Cerebellar nuclear complex (tissue), 1 donor: ENCODE measurements at regions not wholly inside any gene's neighbourhood (a gene's known extent, or its start where the extent isn't known, plus 50 kb on each side); places are given as distances from the start of the nearest gene placed in this dataset.
"Not testable (repeated sequence)": the region's sequence is repeated elsewhere in the genome, so short reads cannot be mapped to it uniquely, and the experiment has no call there.

Experiments used
- DNase-seq, 2 experiments: peaks; one replicate each; lab custom pipeline; 2025; lab: John Stamatoyannopoulos, UW

DNA sequence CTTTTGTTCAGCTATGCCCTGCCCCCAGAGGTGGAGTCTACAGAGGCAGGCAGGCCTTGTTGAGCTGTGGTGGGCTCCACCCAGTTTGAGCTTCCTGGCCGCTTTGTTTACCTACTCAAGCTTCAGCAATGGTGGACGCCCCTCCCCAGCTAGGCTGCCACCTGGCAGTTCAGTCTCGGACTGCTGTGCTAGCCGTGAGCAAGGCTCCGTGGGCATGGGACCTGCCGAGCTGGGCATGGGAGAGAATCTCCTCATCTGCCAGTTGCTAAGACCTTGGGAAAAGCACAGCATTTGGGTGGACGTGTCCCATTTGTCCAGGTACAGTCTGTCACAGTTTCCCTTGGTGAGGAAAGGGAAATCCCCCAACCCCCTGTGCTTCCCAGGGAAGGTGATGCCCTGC is 270.0 kb upstream of the TCERG1L start:
- not testable (repeated sequence) for DNase-seq

GRCh38 chr10:131584287-131584686 is 272.8 kb upstream of the TCERG1L start:
- DNase-seq = no peak

- DNase-seq = no peak
Observed at GRCh38 chr10:131585761-131586160, 274.2 kb upstream of the TCERG1L start.

- no peak for DNase-seq
Observed at GRCh38 chr10:131586958-131587357, 275.4 kb upstream of the TCERG1L start.

GRCh38 chr10:131587976-131588680 is 276.6 kb upstream of the TCERG1L start:
- no peak for DNase-seq

- DNase-seq = no peak
Observed at GRCh38 chr10:131588704-131589220, 277.2 kb upstream of the TCERG1L start.

GRCh38 chr10:131590567-131590966 is 279.0 kb upstream of the TCERG1L start:
- no peak for DNase-seq

DNA sequence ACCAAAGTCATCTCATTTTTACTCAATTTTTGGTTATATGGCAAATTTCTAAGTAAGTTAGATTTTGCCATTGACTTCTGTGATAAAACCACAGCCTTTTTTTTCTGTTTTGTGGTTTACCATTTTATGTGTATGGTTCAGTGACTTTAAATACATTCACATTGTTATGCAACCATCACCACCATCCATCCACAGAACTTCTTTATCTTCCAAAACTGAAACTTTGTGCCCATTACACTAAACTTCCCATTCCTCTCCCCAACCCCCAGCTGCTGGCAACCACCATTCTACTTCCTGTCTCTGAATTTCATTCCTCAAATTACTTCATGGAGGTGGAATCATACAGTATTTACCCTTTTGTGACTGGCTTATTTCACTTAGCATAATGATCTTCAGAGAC is 280.4 kb upstream of the TCERG1L start:
- no peak for DNase-seq

GRCh38 chr10:131609176-131609575 is 291.6 kb upstream of the PPP2R2D start:
- no peak for DNase-seq

DNA sequence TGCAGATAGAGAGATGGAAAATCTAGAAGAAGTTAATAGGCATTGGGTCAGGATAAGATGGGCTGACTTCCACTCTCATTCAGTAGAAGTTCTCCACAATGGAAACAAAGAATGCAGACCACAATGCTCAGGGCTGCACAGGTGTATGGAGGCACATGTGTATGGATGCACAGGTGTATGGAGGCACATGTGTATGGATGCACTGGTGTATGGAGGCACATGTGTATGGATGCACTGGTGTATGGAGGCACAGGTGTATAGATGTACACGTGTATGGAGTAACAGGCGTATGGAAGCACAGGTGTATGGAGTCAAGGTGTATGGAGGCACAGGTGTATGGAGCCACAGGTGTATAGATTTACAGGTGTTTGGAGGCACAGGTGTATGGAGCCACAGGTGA is 285.7 kb upstream of the PPP2R2D start:
- DNase-seq = no peak

DNA sequence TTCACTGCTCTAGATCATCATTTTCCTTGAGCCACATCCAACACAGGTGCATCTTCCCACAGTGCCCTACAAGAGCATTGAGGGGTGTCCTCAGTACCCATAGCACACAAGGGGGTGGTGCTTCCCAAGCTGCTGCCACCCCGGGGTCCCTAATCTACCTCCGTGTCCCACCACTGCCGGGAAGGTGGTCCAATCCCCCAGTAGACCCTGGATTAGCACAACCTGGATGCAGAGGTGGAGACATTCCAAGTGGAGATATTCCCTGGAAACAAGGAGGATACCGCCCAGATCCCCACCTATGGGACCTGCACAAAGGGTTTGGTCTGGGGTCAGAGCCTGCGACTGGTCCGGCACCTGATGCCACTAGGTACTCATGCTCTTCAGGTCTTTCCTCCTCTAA is 284.8 kb upstream of the PPP2R2D start:
- no peak for DNase-seq

GRCh38 chr10:131617113-131617858 is 283.5 kb upstream of the PPP2R2D start:
- DNase-seq = no peak

DNA sequence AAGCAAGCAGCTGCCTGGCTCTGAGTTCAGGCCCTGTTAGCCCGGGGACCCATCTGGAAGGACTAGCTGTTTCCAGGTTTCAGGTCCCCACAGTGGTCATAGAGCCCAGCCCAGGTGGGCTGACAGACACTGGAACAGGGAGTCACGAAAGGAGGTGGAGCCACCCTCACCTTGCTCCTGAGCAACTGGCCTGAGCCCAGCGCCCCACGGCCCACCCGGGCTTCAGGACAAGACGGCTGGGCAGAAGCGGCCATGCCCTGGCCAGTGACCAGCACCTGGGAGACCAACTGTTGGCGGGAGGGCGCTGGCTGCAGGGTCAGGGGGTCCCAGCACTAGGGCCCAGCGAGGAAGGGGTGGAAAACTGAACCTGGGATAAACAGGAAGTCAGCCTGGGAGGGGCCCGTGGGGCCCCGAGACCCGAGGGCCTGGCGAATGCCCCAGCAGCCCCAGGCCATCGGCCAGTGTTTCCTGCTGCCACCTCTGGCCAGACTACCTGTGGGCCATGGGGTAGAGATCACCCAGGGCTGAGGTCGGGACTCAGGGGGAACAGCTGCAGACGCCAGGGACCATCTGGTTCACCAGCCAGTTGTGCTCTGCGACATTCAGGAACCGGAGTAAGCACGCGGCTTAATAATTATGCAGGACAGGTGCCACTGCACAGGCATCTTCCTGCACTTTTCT is 282.1 kb upstream of the PPP2R2D start:
- no peak for DNase-seq

- DNase-seq = no peak
Observed at GRCh38 chr10:131620314-131620713, 280.5 kb upstream of the PPP2R2D start.

DNA sequence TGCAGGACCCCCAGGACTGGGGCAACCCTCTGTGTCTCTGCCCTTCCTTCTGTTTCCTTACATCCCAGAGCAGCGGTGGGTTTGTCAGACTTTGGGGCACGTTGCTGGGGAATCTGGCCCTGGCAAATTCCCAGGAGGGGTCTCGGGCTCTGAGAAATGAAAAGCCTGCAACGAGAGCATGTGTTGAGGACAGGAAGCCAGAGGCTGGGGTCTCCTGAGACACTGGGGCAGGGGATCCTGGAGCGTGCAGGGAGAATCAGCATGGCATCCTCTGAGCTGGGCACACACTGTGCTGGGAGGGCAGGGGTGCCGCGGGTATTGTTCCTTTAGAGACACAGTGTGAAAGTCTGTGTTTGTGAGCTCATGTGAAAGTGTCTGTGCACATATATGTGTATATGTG is 279.9 kb upstream of the PPP2R2D start:
- DNase-seq = no peak

GRCh38 chr10:131621784-131622624 is 278.8 kb upstream of the PPP2R2D start:
- DNase-seq = no peak

- DNase-seq = no peak
Observed at GRCh38 chr10:131625041-131625440, 275.8 kb upstream of the PPP2R2D start.

DNA sequence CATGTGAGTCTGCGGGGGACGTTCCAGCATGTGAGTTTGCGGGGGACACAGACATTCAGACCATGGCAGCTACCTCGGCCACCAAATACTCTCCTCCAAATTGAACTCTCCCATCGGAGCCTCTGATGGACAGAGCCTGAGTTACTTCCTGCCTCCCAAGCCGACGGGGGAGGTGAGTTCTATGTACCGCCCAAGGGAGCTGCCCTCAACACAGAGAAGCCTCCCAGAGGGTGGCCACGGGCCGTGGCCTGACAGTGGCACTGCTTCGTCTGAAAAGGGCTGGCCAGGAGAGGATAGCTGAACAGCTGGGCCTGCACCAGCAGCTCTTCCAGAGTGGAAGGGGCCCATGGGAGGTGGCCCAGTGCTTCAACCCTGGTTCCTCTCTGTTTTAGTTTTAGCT is 274.5 kb upstream of the PPP2R2D start:
- no peak for DNase-seq

DNA sequence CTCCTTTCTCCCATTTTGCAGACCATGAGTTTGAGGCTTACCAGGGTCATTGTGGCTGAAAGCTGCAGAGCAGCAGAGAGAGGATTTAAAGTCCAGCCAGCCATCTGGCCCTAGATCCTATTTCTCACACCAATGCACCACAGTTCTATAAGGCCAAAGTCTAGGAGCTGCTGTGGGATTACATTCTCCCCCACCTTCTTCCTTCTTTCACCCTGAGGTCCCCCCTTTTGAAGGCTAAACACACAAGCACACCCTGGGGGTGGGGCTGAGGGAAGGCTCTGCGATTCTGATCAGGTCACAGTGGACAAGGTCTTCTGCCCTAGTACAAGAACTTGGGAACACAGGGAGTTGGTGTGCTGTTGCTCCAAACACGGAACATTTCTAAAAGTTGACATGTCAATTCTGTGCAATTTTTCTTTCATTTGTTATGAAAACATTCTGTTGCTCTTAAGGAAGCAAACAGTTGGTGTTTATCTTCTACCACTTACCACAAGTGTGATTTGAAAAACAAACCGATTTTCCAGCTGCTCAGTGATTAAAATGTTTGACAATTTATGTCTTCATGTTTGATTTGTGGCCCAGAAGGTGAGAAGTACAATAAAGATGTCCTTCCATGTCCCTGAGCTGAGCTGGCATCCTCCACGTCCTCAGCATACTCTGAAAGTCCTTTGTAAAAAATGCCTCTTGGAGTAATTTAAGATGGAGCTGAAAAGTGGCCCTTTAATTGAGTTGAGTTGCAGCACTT is 271.6 kb upstream of the PPP2R2D start:
- no peak for DNase-seq

DNA sequence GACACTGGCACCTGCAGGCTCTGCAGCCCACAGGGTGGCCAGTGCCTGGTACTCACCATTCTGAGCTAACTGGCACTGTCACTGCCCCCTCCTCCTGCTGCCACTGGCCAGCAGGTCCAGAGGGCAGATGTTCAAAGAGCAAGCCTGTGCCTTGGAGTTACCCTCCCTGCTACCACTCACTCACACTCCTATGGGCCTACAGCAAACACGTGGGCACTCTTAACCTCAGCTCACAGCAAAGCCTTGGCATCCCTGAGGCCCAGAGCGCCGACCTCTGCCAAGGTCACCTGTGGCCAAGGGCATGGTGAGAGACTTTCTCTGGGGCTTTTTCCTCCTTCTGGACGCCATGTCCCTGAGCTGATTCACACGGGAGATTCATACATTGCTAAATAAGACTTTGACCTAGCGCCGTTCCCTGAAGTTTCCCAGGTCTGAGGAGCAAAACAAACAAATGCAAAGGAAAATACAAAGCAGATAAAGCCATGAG is 270.0 kb upstream of the PPP2R2D start:
- DNase-seq = no peak

DNA sequence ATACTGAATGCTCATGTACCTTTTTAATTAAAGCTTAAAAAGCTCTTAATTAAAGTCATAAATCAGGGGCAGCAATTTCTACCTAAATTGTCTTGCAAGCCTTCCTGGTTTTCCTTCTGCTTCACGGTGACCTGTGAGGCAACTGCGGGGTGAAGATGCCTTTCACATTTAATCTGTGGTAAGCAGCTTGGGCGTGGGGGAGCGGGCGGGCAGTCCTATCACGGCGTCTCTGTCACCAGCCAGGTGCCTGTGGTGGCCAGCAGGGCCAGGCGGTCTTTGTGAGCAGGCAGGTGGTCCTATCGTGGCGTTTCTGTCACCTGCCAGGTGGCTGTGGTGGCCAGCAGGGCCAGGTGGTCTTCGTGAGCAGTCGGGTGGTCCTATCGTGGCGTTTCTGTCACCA is 269.2 kb upstream of the PPP2R2D start:
- DNase-seq = no peak
